Liver (tissue), 8 donors: ENCODE measurements at regions not wholly inside any gene's neighbourhood (a gene's known extent, or its start where the extent isn't known, plus 50 kb on each side); places are given as distances from the start of the nearest gene placed in this dataset.

ENCODE experiments used
- DNase-seq: peaks from one replicate; pipeline ENCODE4 v3.0.0-alpha.2; 2017; ENCODE audit warnings: low spot score
- H3K27ac ChIP-seq, 2 donors: one replicate each; pipeline ENCODE4 v1.7.0; 2013; ENCODE audit warnings: inconsistent platforms in 2 of 2, low read length in 2 of 2, control low read depth in 1 of 2, low read depth in 1 of 2, mild to moderate bottlenecking in 1 of 2
- H3K27me3 ChIP-seq, 4 donors: one replicate each; pipeline versions ENCODE4 v1.6.1 to v1.7.0; 2013; ENCODE audit warnings: low read length in 3 of 4, inconsistent platforms in 1 of 4, mild to moderate bottlenecking in 1 of 4, moderate library complexity in 1 of 4; ENCODE audit not compliant: control insufficient read depth in 4 of 4, insufficient read depth in 4 of 4
- H3K36me3 ChIP-seq, 4 donors: one replicate each; pipeline versions ENCODE4 v1.6.1 to v1.7.0; 2013; ENCODE audit warnings: low read length in 3 of 4, mild to moderate bottlenecking in 3 of 4, low read depth in 1 of 4, moderate library complexity in 1 of 4; ENCODE audit not compliant: control insufficient read depth in 4 of 4, insufficient read depth in 3 of 4
- H3K4me1 ChIP-seq, 4 donors: one replicate each; pipeline versions ENCODE4 v1.6.1 to v1.7.0; 2013; ENCODE audit warnings: low read length in 3 of 4, mild to moderate bottlenecking in 3 of 4, moderate library complexity in 1 of 4; ENCODE audit not compliant: control insufficient read depth in 4 of 4, insufficient read depth in 4 of 4
- H3K4me3 ChIP-seq, 3 donors: one replicate each; pipeline versions ENCODE4 v1.6.1 to v1.7.0; 2013; ENCODE audit warnings: low read length in 3 of 3, control low read depth in 1 of 3, low read depth in 1 of 3, mild to moderate bottlenecking in 1 of 3
- H3K9ac ChIP-seq, 2 donors: one replicate each; pipeline ENCODE4 v1.7.0; 2013; ENCODE audit warnings: low read length in 2 of 2, mild to moderate bottlenecking in 2 of 2, moderate library complexity in 2 of 2, control low read depth in 1 of 2, low read depth in 1 of 2
- H3K9me3 ChIP-seq, 4 donors: one replicate each; pipeline versions ENCODE4 v1.6.1 to v1.7.0; 2013; ENCODE audit warnings: low read length in 3 of 4; ENCODE audit not compliant: control insufficient read depth in 4 of 4
- EGR1 ChIP-seq, 2 donors: IDR thresholded peaks; 2 replicates each; pipeline ENCODE4 v1.6.1; 2016 to 2018; ENCODE audit warnings: antibody characterized with exemption in 2 of 2, low read depth in 2 of 2
- FOXA1 ChIP-seq: IDR thresholded peaks from 2 replicates; pipeline ENCODE4 v1.6.1; 2016; ENCODE audit warnings: antibody characterized with exemption
- FOXA2 ChIP-seq: IDR thresholded peaks from 2 replicates; pipeline ENCODE4 v1.6.1; 2016; ENCODE audit warnings: antibody characterized with exemption
- GABPA ChIP-seq, 2 donors: IDR thresholded peaks in 1 of 2; conservative IDR thresholded peaks in 1 of 2; 2 replicates each; pipeline ENCODE4 v1.6.1; 2016; ENCODE audit warnings: antibody characterized with exemption in 2 of 2, mild to moderate bottlenecking in 1 of 2, moderate library complexity in 1 of 2
- HNF4A ChIP-seq, 2 donors: conservative IDR thresholded peaks; 2 replicates each; pipeline ENCODE4 v1.6.1; 2016; ENCODE audit warnings: antibody characterized with exemption in 2 of 2, mild to moderate bottlenecking in 2 of 2
- HNF4G ChIP-seq: IDR thresholded peaks from 2 replicates; pipeline ENCODE4 v1.6.1; 2016; ENCODE audit warnings: antibody characterized with exemption
- JUND ChIP-seq, 2 donors: IDR thresholded peaks; 2 replicates each; pipeline ENCODE4 v1.6.1; 2016; ENCODE audit warnings: antibody characterized with exemption in 2 of 2
- NR2F2 ChIP-seq: IDR thresholded peaks from 2 replicates; pipeline ENCODE4 v1.6.1; 2016; ENCODE audit warnings: antibody characterized with exemption
- RAD21 ChIP-seq, 2 donors: IDR thresholded peaks; 2 replicates each; pipeline ENCODE4 v1.6.1; 2016; ENCODE audit warnings: antibody characterized with exemption in 2 of 2, mild to moderate bottlenecking in 2 of 2
- RXRA ChIP-seq, 2 donors: IDR thresholded peaks; 2 replicates each; pipeline ENCODE4 v1.6.1; 2017 to 2018; ENCODE audit warnings: antibody characterized with exemption in 2 of 2, mild to moderate bottlenecking in 1 of 2
- SP1 ChIP-seq: IDR thresholded peaks from 2 replicates; pipeline ENCODE4 v1.6.1; 2018; ENCODE audit warnings: antibody characterized with exemption, mild to moderate bottlenecking
- TAF1 ChIP-seq: conservative IDR thresholded peaks from 2 replicates; pipeline ENCODE4 v1.6.1; 2016; ENCODE audit warnings: antibody characterized with exemption, mild to moderate bottlenecking
- YY1 ChIP-seq: IDR thresholded peaks from 2 replicates; pipeline ENCODE4 v1.6.1; 2016; ENCODE audit warnings: antibody characterized with exemption, mild to moderate bottlenecking
- WGBS: extraction: QIAGEN DNeasy Blood & Tissue Kit; methylation state at CpG from one replicate; pipeline ENCODE4 v1.1.7; 2013; 5-methylcytosine and 5-hydroxymethylcytosine counted together
- TF ChIP-seq, protein P1 (sequence below): IDR thresholded peaks from 2 replicates; pipeline ENCODE4 v1.6.1; 2016; ENCODE audit warnings: antibody characterized with exemption
- TF ChIP-seq, protein P2 (sequence below): IDR thresholded peaks from 2 replicates; pipeline ENCODE4 v1.6.1; 2016; ENCODE audit warnings: antibody characterized with exemption, mild to moderate bottlenecking
- TF ChIP-seq, protein P3 (sequence below): IDR thresholded peaks from 2 replicates; pipeline ENCODE4 v1.6.1; 2016; ENCODE audit warnings: antibody characterized with exemption
- TF ChIP-seq, protein P4 (sequence below): fragments of 150-350 bp; IDR thresholded peaks from 2 replicates; pipeline ENCODE4 v1.5.1; 2017; ENCODE audit warnings: improper control_type of control experiment, low read depth, low read length; ENCODE audit not compliant: missing input control
- TF ChIP-seq, protein P5 (sequence below): IDR thresholded peaks from 2 replicates; pipeline ENCODE4 v1.6.1; 2016; ENCODE audit warnings: antibody characterized with exemption
- donor health status: healthy.
- donor health status: healthy.
- donor health status: healthy.
- donor health status: healthy.
- donor health status: healthy.

DNA sequence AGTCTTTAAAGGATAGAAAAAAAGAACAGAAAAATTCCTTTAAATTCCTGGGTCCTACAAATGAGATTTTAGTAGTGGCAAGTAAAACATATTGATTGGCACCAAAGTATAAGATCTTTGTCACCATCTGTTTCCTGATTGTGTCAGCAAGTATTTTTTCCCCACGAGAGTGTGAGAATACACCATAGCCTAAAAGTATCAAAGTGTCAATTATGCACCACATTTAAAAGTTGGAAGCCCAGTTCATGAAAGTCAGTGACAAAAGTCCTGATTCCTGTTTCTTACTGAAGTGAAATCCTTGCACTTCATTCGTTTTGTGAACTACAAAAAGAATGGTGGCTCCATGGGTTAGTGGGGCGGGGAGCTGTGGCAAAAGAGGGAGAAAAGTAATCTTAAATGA lies 83.8 kb upstream of the DPH6 start:
- Histone ChIP-seq H3K9me3 (no peaks in the 10 kb centered on the region), H3K9ac (no peak overlapping the region), H3K27ac (no peak overlapping the region), H3K27me3 (no peaks in the 10 kb centered on the region), H3K4me1 (peaks cover 0 to 8% (median 3%) of the 10 kb centered on the region in 4 donors), H3K36me3 (no peaks in the 10 kb centered on the region), H3K4me3 (no peak overlapping the region)
- 66% methylated on average over 3 of the region's 3 CpGs for WGBS
- TF ChIP-seq, protein P1, sequence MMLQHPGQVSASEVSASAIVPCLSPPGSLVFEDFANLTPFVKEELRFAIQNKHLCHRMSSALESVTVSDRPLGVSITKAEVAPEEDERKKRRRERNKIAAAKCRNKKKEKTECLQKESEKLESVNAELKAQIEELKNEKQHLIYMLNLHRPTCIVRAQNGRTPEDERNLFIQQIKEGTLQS, result no peak
- no peak for TF ChIP-seq RAD21 (IDR thresholded peaks at IDR 0.05)
- no peak for DNase-seq

DNA sequence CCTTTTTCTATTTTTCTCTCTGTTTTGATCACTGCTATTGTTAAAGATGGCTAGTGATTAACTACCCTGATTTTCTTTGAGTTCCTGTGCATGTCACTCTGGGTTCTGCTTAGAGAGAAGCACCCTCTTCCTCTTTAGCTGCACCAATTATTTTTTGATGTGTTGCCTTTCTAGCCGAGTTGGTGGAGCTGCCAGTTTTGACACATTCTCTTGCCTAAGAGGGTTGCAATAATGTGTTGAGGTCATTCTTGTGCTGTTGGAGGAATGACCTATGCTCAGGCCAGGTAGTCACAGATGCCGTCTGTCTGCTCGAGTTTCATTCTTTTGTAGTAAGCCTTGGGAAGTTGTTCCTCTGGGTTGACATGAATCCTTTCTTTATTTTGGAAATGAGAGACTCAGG lies 84.6 kb upstream of the DPH6 start:
- H3K9ac ChIP-seq, result no peak overlapping the region
- WGBS, result 26% methylated on average over 3 of the region's 3 CpGs
- no peak overlapping the region for H3K27ac ChIP-seq
- H3K9me3 ChIP-seq, result no peaks in the 10 kb centered on the region
- no peaks in the 10 kb centered on the region for H3K36me3 ChIP-seq
- H3K4me3 ChIP-seq, result peak overlapping the region in 1 of 3 donors; percentile 2
- TF ChIP-seq TAF1 (no peak), YY1 (peak; percentile 61), EGR1 (IDR thresholded peaks at IDR 0.05; ENCODE audit: low read depth in 2 of 2) (no peak), GABPA (IDR thresholded peaks at IDR 0.05 in 1 of 2, conservative IDR thresholded peaks at IDR 0.05 in 1 of 2) (no peak), JUND (IDR thresholded peaks at IDR 0.05) (peak; percentile 92 to 95), SP1 (peak; percentile 59), HNF4G (peak; percentile 23), NR2F2 (peak; percentile 22), FOXA2 (peak; percentile 6), RAD21 (IDR thresholded peaks at IDR 0.05) (peak; percentile 31 to 53), HNF4A (conservative IDR thresholded peaks at IDR 0.05) (peak; percentile 65 to 84), FOXA1 (no peak), RXRA (IDR thresholded peaks at IDR 0.05) (peak; percentile 63 to 82)
- TF ChIP-seq, protein P2, sequence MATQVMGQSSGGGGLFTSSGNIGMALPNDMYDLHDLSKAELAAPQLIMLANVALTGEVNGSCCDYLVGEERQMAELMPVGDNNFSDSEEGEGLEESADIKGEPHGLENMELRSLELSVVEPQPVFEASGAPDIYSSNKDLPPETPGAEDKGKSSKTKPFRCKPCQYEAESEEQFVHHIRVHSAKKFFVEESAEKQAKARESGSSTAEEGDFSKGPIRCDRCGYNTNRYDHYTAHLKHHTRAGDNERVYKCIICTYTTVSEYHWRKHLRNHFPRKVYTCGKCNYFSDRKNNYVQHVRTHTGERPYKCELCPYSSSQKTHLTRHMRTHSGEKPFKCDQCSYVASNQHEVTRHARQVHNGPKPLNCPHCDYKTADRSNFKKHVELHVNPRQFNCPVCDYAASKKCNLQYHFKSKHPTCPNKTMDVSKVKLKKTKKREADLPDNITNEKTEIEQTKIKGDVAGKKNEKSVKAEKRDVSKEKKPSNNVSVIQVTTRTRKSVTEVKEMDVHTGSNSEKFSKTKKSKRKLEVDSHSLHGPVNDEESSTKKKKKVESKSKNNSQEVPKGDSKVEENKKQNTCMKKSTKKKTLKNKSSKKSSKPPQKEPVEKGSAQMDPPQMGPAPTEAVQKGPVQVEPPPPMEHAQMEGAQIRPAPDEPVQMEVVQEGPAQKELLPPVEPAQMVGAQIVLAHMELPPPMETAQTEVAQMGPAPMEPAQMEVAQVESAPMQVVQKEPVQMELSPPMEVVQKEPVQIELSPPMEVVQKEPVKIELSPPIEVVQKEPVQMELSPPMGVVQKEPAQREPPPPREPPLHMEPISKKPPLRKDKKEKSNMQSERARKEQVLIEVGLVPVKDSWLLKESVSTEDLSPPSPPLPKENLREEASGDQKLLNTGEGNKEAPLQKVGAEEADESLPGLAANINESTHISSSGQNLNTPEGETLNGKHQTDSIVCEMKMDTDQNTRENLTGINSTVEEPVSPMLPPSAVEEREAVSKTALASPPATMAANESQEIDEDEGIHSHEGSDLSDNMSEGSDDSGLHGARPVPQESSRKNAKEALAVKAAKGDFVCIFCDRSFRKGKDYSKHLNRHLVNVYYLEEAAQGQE, result peak; percentile 51
- TF ChIP-seq, protein P1, result peak; percentile 75
- TF ChIP-seq, protein P3, sequence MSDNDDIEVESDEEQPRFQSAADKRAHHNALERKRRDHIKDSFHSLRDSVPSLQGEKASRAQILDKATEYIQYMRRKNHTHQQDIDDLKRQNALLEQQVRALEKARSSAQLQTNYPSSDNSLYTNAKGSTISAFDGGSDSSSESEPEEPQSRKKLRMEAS, result peak; percentile 42
- TF ChIP-seq, protein P4, sequence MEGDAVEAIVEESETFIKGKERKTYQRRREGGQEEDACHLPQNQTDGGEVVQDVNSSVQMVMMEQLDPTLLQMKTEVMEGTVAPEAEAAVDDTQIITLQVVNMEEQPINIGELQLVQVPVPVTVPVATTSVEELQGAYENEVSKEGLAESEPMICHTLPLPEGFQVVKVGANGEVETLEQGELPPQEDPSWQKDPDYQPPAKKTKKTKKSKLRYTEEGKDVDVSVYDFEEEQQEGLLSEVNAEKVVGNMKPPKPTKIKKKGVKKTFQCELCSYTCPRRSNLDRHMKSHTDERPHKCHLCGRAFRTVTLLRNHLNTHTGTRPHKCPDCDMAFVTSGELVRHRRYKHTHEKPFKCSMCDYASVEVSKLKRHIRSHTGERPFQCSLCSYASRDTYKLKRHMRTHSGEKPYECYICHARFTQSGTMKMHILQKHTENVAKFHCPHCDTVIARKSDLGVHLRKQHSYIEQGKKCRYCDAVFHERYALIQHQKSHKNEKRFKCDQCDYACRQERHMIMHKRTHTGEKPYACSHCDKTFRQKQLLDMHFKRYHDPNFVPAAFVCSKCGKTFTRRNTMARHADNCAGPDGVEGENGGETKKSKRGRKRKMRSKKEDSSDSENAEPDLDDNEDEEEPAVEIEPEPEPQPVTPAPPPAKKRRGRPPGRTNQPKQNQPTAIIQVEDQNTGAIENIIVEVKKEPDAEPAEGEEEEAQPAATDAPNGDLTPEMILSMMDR, result no peak
- TF ChIP-seq, protein P5, sequence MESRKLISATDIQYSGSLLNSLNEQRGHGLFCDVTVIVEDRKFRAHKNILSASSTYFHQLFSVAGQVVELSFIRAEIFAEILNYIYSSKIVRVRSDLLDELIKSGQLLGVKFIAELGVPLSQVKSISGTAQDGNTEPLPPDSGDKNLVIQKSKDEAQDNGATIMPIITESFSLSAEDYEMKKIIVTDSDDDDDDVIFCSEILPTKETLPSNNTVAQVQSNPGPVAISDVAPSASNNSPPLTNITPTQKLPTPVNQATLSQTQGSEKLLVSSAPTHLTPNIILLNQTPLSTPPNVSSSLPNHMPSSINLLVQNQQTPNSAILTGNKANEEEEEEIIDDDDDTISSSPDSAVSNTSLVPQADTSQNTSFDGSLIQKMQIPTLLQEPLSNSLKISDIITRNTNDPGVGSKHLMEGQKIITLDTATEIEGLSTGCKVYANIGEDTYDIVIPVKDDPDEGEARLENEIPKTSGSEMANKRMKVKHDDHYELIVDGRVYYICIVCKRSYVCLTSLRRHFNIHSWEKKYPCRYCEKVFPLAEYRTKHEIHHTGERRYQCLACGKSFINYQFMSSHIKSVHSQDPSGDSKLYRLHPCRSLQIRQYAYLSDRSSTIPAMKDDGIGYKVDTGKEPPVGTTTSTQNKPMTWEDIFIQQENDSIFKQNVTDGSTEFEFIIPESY, result no peak
- no peak for DNase-seq
- peaks cover 0 to 8% (median 2%) of the 10 kb centered on the region in 4 donors for H3K4me1 ChIP-seq
- H3K27me3 ChIP-seq, result no peaks in the 10 kb centered on the region
